ENCODE measurements at regions not wholly inside any gene's neighbourhood (a gene's known extent, or its start where the extent isn't known, plus 50 kb on each side); places are given as distances from the start of the nearest gene placed in this dataset.

DNA sequence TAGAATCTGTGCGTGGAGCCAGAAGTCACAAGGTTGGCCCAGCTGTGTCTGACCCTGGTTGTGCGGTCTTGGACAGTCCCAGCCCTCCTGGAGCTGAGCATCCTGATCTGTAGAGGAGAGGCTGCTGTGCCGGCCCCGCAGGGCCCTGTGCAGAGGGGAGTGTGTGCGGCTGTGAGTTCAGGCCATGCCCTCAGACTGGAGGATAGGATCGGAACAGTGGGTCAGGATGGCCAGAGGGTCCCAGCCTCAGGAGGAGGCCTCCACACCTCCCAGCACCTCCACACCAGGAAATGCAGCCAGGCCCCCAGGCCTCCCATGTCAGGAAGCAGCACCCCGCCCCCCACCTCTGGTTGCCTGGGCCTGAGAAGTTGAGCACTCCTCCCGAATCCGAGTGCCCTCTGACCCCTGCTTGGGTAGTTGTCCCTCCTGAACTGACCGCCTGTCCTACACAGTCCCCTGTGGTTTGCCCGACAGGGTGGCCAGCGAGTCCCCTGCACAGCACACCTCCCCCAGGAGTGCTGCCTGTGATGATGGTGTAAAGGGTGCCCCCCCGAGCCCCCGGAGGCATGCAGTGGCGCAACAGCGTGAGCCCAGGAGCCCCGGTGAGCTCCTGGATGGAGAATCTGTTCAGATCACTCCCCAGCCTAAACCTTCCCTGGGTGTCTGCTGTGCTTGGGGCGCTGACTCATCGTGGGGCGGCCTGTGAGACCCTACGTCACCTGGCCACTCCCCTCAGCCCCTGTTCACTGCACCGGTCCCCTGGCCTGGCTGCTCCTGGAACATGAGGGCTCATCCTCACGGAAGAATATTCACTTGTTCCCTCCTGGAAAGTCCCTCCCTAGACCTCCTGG lies 285.2 kb downstream of the SEC14L1 start:
- peak overlapping the region; percentile 74 for H3K27ac ChIP-seq (ENCODE audit: low read depth, low read length)
- H4K20me1 ChIP-seq (ENCODE audit: insufficient read depth, low read length) = peaks cover 80% of the 10 kb centered on the region
- peaks cover 93% of the 10 kb centered on the region for H3K79me2 ChIP-seq (ENCODE audit: insufficient read depth, low read length)
- H2AFZ ChIP-seq (ENCODE audit: low read length) = no peak overlapping the region
- peak; percentile 92 for DNase-seq (ENCODE audit: insufficient read length, low spot score, missing footprints)
- peaks cover 87% of the 10 kb centered on the region for H3K4me1 ChIP-seq (ENCODE audit: insufficient read depth, low read length)
- peaks cover 7% of the 10 kb centered on the region for H3K36me3 ChIP-seq (ENCODE audit: insufficient read depth, low read length)
- no peak overlapping the region for H3K4me3 ChIP-seq (ENCODE audit: insufficient read depth, low read length)
- H3K4me2 ChIP-seq (ENCODE audit: insufficient read depth, low read length) = peak overlapping the region; percentile 19
- TF ChIP-seq, protein P1, sequence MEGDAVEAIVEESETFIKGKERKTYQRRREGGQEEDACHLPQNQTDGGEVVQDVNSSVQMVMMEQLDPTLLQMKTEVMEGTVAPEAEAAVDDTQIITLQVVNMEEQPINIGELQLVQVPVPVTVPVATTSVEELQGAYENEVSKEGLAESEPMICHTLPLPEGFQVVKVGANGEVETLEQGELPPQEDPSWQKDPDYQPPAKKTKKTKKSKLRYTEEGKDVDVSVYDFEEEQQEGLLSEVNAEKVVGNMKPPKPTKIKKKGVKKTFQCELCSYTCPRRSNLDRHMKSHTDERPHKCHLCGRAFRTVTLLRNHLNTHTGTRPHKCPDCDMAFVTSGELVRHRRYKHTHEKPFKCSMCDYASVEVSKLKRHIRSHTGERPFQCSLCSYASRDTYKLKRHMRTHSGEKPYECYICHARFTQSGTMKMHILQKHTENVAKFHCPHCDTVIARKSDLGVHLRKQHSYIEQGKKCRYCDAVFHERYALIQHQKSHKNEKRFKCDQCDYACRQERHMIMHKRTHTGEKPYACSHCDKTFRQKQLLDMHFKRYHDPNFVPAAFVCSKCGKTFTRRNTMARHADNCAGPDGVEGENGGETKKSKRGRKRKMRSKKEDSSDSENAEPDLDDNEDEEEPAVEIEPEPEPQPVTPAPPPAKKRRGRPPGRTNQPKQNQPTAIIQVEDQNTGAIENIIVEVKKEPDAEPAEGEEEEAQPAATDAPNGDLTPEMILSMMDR (IDR thresholded peaks at IDR 0.05; ENCODE audit: extremely low read depth, low read depth, low read length) = no peak
- no peaks in the 10 kb centered on the region for H3K27me3 ChIP-seq (ENCODE audit: insufficient read depth, low read length)
- H3K9me3 ChIP-seq (ENCODE audit: low read depth, low read length) = no peaks in the 10 kb centered on the region

DNA sequence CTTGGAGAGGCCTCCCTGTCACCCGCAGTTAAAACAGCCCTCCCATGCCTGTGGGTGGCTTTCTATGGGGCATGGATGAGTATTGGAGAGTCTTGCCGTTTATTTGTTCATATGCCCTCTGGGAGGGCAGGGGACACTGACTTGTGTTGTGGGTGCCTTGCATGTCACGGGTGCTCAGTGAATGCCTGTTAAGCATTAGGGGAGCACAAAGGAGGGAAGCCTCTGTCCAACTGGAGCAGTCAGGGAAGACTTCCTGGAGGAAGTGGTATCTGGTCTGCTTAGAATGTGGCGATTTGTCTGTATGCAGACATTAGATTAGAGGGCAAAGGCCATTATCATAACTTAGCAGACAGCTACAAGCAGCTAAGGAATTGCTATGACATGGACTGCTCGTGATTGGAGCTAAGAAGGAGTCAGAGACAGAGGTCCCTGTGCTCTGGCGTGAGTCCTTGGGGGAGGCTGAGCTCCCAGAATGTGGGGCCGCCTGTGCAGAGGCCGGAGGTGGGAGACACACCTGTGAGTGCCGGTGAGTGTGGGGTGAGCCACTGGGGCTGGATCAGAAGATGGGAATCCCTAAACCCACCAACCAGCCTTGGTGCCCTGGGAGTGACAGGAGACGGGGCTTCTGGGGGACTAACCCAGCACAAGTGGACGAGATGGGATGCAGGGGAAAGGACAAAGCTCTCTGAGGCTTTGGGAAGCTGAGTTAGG lies 286.1 kb downstream of the SEC14L1 start:
- peaks cover 74% of the 10 kb centered on the region for H4K20me1 ChIP-seq (ENCODE audit: insufficient read depth, low read length)
- peak overlapping the region; percentile 74 for H3K27ac ChIP-seq (ENCODE audit: low read depth, low read length)
- H3K79me2 ChIP-seq (ENCODE audit: insufficient read depth, low read length) = peaks cover 93% of the 10 kb centered on the region
- H3K9me3 ChIP-seq (ENCODE audit: low read depth, low read length) = no peaks in the 10 kb centered on the region
- H3K4me2 ChIP-seq (ENCODE audit: insufficient read depth, low read length) = peak overlapping the region; percentile 33
- H3K36me3 ChIP-seq (ENCODE audit: insufficient read depth, low read length) = peaks cover 10% of the 10 kb centered on the region
- no peak overlapping the region for H3K4me3 ChIP-seq (ENCODE audit: insufficient read depth, low read length)
- TF ChIP-seq, protein P1 (IDR thresholded peaks at IDR 0.05; ENCODE audit: extremely low read depth, low read depth, low read length) = no peak
- peaks cover 79% of the 10 kb centered on the region for H3K4me1 ChIP-seq (ENCODE audit: insufficient read depth, low read length)
- no peaks in the 10 kb centered on the region for H3K27me3 ChIP-seq (ENCODE audit: insufficient read depth, low read length)
- no peak for DNase-seq (ENCODE audit: insufficient read length, low spot score, missing footprints)
- H2AFZ ChIP-seq (ENCODE audit: low read length) = no peak overlapping the region

DNA sequence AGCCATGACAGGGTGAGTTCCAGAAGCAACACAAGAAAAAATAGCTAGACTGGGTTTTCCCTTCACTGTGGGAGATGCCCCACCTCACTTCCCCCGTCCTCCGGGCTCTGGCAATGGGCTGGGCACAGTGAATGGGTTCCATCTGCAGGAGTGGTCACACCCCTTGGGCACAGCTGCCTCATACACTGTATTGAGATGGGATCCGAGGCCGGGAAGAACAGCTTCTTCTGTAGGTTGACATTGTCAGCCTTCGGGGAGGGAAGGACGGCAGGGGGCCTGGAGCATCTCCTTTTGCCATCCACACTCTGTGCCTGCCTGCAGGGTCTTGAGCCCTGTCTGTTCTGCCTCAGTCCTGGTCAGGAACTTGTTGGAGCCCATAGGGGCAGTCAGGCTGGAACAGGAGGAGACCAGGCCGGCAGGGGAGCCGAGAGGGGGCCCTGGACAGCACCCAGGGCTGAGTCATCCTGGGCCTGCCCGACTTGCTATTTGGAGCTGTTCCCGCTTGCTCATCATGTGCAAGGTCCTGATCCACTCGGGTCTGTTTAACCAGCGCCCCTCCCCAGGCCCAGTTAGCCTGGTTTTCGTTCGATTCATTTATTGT lies 286.7 kb downstream of the SEC14L1 start:
- peaks cover 93% of the 10 kb centered on the region for H3K79me2 ChIP-seq (ENCODE audit: insufficient read depth, low read length)
- H3K4me2 ChIP-seq (ENCODE audit: insufficient read depth, low read length) = peak overlapping the region; percentile 33
- no peak overlapping the region for H2AFZ ChIP-seq (ENCODE audit: low read length)
- peaks cover 70% of the 10 kb centered on the region for H4K20me1 ChIP-seq (ENCODE audit: insufficient read depth, low read length)
- H3K27ac ChIP-seq (ENCODE audit: low read depth, low read length) = peak overlapping the region; percentile 74
- H3K36me3 ChIP-seq (ENCODE audit: insufficient read depth, low read length) = peaks cover 10% of the 10 kb centered on the region
- TF ChIP-seq, protein P1 (IDR thresholded peaks at IDR 0.05; ENCODE audit: extremely low read depth, low read depth, low read length) = no peak
- H3K4me3 ChIP-seq (ENCODE audit: insufficient read depth, low read length) = no peak overlapping the region
- H3K27me3 ChIP-seq (ENCODE audit: insufficient read depth, low read length) = no peaks in the 10 kb centered on the region
- H3K4me1 ChIP-seq (ENCODE audit: insufficient read depth, low read length) = peaks cover 77% of the 10 kb centered on the region
- H3K9me3 ChIP-seq (ENCODE audit: low read depth, low read length) = no peaks in the 10 kb centered on the region
- DNase-seq (ENCODE audit: insufficient read length, low spot score, missing footprints) = peak; percentile 95
